ENCODE measurements at regions not wholly inside any gene's neighbourhood (a gene's known extent, or its start where the extent isn't known, plus 50 kb on each side); places are given as distances from the start of the nearest gene placed in this dataset.

- no peaks in the 10 kb centered on the region for H3K27me3 ChIP-seq (ENCODE audit: insufficient read depth in 3 of 3, low read length in 2 of 3)
- peaks cover 10% of the 10 kb centered on the region for H3K9me3 ChIP-seq
- 81 to 90% (median 86%) methylated on average over 2 of the region's 2 CpGs for WGBS, 3 donors
- no peak for TF ChIP-seq CTCF (IDR thresholded peaks at IDR 0.05)
- intact Hi-C loops (cut with DNase I): no loop called here
- H3K4me1 ChIP-seq: no peaks in the 10 kb centered on the region
- DNase-seq (no peak), ATAC-seq (no peak)
- H3K4me3 ChIP-seq: no peak overlapping the region
- no peak overlapping the region for H3K27ac ChIP-seq
- no peaks in the 10 kb centered on the region for H3K36me3 ChIP-seq (ENCODE audit: insufficient read depth in 1 of 2, low read depth in 1 of 2)
These were observed 452.9 kb upstream of the EYS start for GRCh38 chr6:66159937-66160336.

- Histone ChIP-seq H3K4me3 (no peak overlapping the region), H3K36me3 (ENCODE audit: insufficient read depth in 1 of 2, low read depth in 1 of 2) (no peaks in the 10 kb centered on the region), H3K4me1 (no peaks in the 10 kb centered on the region), H3K27ac (no peak overlapping the region), H3K27me3 (ENCODE audit: insufficient read depth in 3 of 3, low read length in 2 of 3) (no peaks in the 10 kb centered on the region), H3K9me3 (no peaks in the 10 kb centered on the region)
- intact Hi-C loops (cut with DNase I): no loop called here
- no peak for DNase-seq
- no peak for ATAC-seq
- 49 to 61% (median 57%) methylated on average over 2 of the region's 2 CpGs for WGBS, 3 donors
- no peak for TF ChIP-seq CTCF (IDR thresholded peaks at IDR 0.05)
These were observed 446.2 kb upstream of the EYS start for GRCh38 chr6:66153247-66153646.

- Histone ChIP-seq H3K27ac (no peak overlapping the region), H3K27me3 (ENCODE audit: insufficient read depth in 3 of 3, low read length in 2 of 3) (no peaks in the 10 kb centered on the region), H3K36me3 (ENCODE audit: insufficient read depth in 1 of 2, low read depth in 1 of 2) (no peaks in the 10 kb centered on the region), H3K4me3 (no peak overlapping the region), H3K4me1 (no peaks in the 10 kb centered on the region), H3K9me3 (no peaks in the 10 kb centered on the region)
- ATAC-seq (no peak), DNase-seq (no peak)
- intact Hi-C loops (cut with DNase I): no loop called here
- no peak for TF ChIP-seq CTCF (IDR thresholded peaks at IDR 0.05)
These were observed 442.1 kb upstream of the EYS start for GRCh38 chr6:66149132-66149531.

- no peaks in the 10 kb centered on the region for H3K36me3 ChIP-seq (ENCODE audit: insufficient read depth in 1 of 2, low read depth in 1 of 2)
- intact Hi-C loops (cut with DNase I): no loop called here
These were observed 438.8 kb upstream of the EYS start for GRCh38 chr6:66145867-66146266.

More at GRCh38 chr6:66145867-66146266, 438.8 kb upstream of the EYS start:
- WGBS, 3 donors: 85 to 94% (median 88%) methylated on average over 8 of the region's 8 CpGs
- H3K9me3 ChIP-seq: no peaks in the 10 kb centered on the region
- no peak overlapping the region for H3K4me3 ChIP-seq
- ATAC-seq (no peak), DNase-seq (no peak)
- no peaks in the 10 kb centered on the region for H3K4me1 ChIP-seq
- H3K27ac ChIP-seq: no peak overlapping the region
- H3K27me3 ChIP-seq (ENCODE audit: insufficient read depth in 3 of 3, low read length in 2 of 3): no peaks in the 10 kb centered on the region
- TF ChIP-seq CTCF (IDR thresholded peaks at IDR 0.05): no peak
